Colonic mucosa (tissue), 4 donors: ENCODE measurements at regions not wholly inside any gene's neighbourhood (a gene's known extent, or its start where the extent isn't known, plus 50 kb on each side); places are given as distances from the start of the nearest gene placed in this dataset.

Experiments used
- DNase-seq: peaks from one replicate; pipeline ENCODE4 v3.0.0-alpha.2; 2020
- H3K27ac ChIP-seq: fragments of 200-600 bp; one replicate; pipeline ENCODE4 v1.8.0; 2021
- H3K27me3 ChIP-seq: fragments of 200-600 bp; one replicate; pipeline ENCODE4 v1.8.0; 2021
- H3K36me3 ChIP-seq: fragments of 200-600 bp; one replicate; pipeline ENCODE4 v1.8.0; 2021
- H3K4me1 ChIP-seq: fragments of 200-600 bp; one replicate; pipeline ENCODE4 v1.8.0; 2021; ENCODE audit warnings: mild to moderate bottlenecking
- H3K4me3 ChIP-seq: fragments of 200-600 bp; one replicate; pipeline ENCODE4 v1.8.0; 2021
- H3K9ac ChIP-seq, 2 donors: one replicate each; pipeline ENCODE4 v1.7.0; 2013; ENCODE audit warnings: control low read depth in 2 of 2, low read depth in 2 of 2, low read length in 2 of 2
- H3K9me3 ChIP-seq: fragments of 200-600 bp; one replicate; pipeline ENCODE4 v1.8.0; 2021
- intact Hi-C: fragments of 100-400 bp; cut with DNase I; formaldehyde crosslinking; loops from one replicate; pipeline ENCODE4 v1.14.1; 2022
- TF ChIP-seq, protein P1 (sequence below): fragments of 200-600 bp; IDR thresholded peaks from one replicate; pipeline ENCODE4 v1.8.0; 2022; ENCODE audit warnings: antibody characterized with exemption, mild to moderate bottlenecking
- donor health status: healthy.
- donor health status: DM: no; HTN: no; CAD: no.
- donor health status: DM: no; HTN: no; CAD: no.

- intact Hi-C loops = no loop called here
- no peaks in the 10 kb centered on the region for H3K9me3 ChIP-seq
- no peaks in the 10 kb centered on the region for H3K4me1 ChIP-seq
- H3K36me3 ChIP-seq = no peaks in the 10 kb centered on the region
- peak overlapping the region; percentile 16 for H3K27ac ChIP-seq
- TF ChIP-seq, protein P1, sequence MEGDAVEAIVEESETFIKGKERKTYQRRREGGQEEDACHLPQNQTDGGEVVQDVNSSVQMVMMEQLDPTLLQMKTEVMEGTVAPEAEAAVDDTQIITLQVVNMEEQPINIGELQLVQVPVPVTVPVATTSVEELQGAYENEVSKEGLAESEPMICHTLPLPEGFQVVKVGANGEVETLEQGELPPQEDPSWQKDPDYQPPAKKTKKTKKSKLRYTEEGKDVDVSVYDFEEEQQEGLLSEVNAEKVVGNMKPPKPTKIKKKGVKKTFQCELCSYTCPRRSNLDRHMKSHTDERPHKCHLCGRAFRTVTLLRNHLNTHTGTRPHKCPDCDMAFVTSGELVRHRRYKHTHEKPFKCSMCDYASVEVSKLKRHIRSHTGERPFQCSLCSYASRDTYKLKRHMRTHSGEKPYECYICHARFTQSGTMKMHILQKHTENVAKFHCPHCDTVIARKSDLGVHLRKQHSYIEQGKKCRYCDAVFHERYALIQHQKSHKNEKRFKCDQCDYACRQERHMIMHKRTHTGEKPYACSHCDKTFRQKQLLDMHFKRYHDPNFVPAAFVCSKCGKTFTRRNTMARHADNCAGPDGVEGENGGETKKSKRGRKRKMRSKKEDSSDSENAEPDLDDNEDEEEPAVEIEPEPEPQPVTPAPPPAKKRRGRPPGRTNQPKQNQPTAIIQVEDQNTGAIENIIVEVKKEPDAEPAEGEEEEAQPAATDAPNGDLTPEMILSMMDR = no peak
- H3K27me3 ChIP-seq = no peaks in the 10 kb centered on the region
- no peak overlapping the region for H3K9ac ChIP-seq
- H3K4me3 ChIP-seq = no peak overlapping the region
- DNase-seq = no peak
Observed at GRCh38 chr7:21353388-21353780, 74.5 kb upstream of the SP4 start.

DNA sequence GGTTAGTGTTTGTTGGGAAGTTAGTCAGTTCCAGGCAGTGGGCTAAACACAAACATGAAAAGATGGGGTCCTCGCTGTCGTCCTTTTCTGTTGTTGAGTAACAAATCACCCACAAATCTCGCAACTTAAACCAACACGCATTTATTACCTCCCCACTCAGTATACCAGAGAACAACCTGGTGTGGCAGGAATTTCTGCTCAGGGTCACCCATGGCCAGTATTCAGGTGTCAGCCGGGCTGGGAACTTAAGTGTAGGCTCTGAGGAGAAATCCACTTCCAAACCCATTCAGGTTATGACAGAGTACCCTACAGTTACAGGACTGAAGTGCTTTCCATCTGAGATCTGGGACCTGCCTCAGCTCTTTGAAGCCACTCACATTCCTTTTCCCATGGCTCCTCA is 73.6 kb upstream of the SP4 start:
- TF ChIP-seq, protein P1 = no peak
- Histone ChIP-seq H3K4me1 (no peaks in the 10 kb centered on the region), H3K27ac (no peak overlapping the region), H3K9me3 (no peaks in the 10 kb centered on the region), H3K36me3 (no peaks in the 10 kb centered on the region), H3K27me3 (no peaks in the 10 kb centered on the region), H3K4me3 (no peak overlapping the region), H3K9ac (no peak overlapping the region)
- no peak for DNase-seq
- intact Hi-C loops = no loop called here

GRCh38 chr7:21355406-21355874 is 72.4 kb upstream of the SP4 start:
- H3K27me3 ChIP-seq = no peaks in the 10 kb centered on the region
- H3K36me3 ChIP-seq = no peaks in the 10 kb centered on the region
- peak; percentile 30 for DNase-seq
- TF ChIP-seq, protein P1 = no peak
- intact Hi-C loops = no loop called here
- no peak overlapping the region for H3K27ac ChIP-seq
- no peak overlapping the region for H3K4me3 ChIP-seq
- H3K9ac ChIP-seq = no peak overlapping the region
- H3K4me1 ChIP-seq = no peaks in the 10 kb centered on the region
- H3K9me3 ChIP-seq = no peaks in the 10 kb centered on the region

DNA sequence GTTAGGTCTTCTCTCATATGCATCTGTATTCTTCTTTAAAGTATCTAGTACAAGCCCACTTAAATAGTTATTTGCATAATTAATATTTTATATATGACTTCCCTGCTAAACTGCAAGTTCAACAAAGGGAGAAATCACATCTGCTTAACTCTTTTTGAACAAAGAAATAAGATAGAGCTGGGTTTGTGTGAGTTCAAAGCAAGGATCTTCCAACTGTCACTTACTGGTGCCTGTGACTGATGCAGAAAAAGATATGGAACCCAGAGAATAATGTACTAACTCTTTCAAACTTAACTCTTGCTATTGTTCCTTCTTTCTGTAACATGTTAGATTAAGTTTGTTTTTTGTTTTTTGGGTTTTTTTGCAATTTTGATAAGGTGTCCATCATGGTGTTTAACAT is 71.3 kb upstream of the SP4 start:
- no peaks in the 10 kb centered on the region for H3K4me1 ChIP-seq

GRCh38 chr7:21357151-21358097 is 70.5 kb upstream of the SP4 start:
- intact Hi-C loops = no loop called here
- Histone ChIP-seq H3K4me1 (no peaks in the 10 kb centered on the region), H3K27ac (no peak overlapping the region), H3K9ac (no peak overlapping the region), H3K27me3 (no peaks in the 10 kb centered on the region), H3K36me3 (no peaks in the 10 kb centered on the region), H3K9me3 (no peaks in the 10 kb centered on the region), H3K4me3 (no peak overlapping the region)
- TF ChIP-seq, protein P1 = no peak
- no peak for DNase-seq

More for the DNA sequence above, 71.3 kb upstream of the SP4 start:
- Histone ChIP-seq H3K36me3 (no peaks in the 10 kb centered on the region), H3K9ac (no peak overlapping the region), H3K27ac (no peak overlapping the region), H3K27me3 (no peaks in the 10 kb centered on the region), H3K4me3 (no peak overlapping the region), H3K9me3 (no peaks in the 10 kb centered on the region)
- DNase-seq = no peak
- TF ChIP-seq, protein P1 = no peak
- intact Hi-C loops = no loop called here
